ENCODE measurements at regions not wholly inside any gene's neighbourhood (a gene's known extent, or its start where the extent isn't known, plus 50 kb on each side); places are given as distances from the start of the nearest gene placed in this dataset.

GRCh38 chr11:110989428-110990133 lies 255.9 kb upstream of the POU2AF2 start:
- no peak for DNase-seq (ENCODE audit: low read depth in 1 of 2, low spot score in 2 of 2)

GRCh38 chr11:110988671-110989070 lies 256.9 kb upstream of the POU2AF2 start:
- Histone ChIP-seq H3K27me3 (replicated peaks) (no peaks in the 10 kb centered on the region), H3K9me3 (replicated peaks) (no peaks in the 10 kb centered on the region), H3K36me3 (no peaks in the 10 kb centered on the region), H3K4me3 (no peak overlapping the region), H3K4me1 (replicated peaks) (peaks cover 12% of the 10 kb centered on the region), H3K27ac (no peak overlapping the region)
- DNase-seq (ENCODE audit: low read depth in 1 of 2, low spot score in 2 of 2): no peak

More at GRCh38 chr11:110989428-110990133, 255.9 kb upstream of the POU2AF2 start:
- no peak overlapping the region for H3K4me3 ChIP-seq
- H3K27ac ChIP-seq: no peak overlapping the region
- no peaks in the 10 kb centered on the region for H3K27me3 ChIP-seq (replicated peaks)
- peaks cover 3% of the 10 kb centered on the region for H3K4me1 ChIP-seq (replicated peaks)
- no peaks in the 10 kb centered on the region for H3K9me3 ChIP-seq (replicated peaks)
- no peaks in the 10 kb centered on the region for H3K36me3 ChIP-seq

DNA sequence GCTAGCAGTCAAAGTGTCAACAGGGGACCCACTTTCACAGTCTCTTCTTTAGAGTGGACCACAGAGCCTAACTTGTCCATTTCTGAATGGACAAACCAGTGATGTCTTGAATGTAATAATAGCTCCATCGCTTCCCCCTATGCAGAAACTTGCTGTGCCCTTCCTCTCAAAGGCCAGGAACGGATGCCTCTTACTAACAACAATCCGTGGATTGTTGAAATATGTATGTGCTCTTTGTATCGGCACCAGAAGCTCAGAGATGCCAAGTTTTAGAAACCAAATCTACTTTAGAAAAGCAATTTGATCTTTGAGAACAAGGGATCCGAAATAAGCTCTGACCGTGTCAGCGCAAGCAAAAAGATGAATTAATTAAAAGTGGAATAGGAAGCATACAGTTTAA lies 259.5 kb upstream of the POU2AF2 start:
- Histone ChIP-seq H3K36me3 (no peaks in the 10 kb centered on the region), H3K27me3 (replicated peaks) (no peaks in the 10 kb centered on the region), H3K4me3 (no peak overlapping the region), H3K9me3 (replicated peaks) (no peaks in the 10 kb centered on the region), H3K4me1 (replicated peaks) (peaks cover 12% of the 10 kb centered on the region), H3K27ac (no peak overlapping the region)
- no peak for DNase-seq (ENCODE audit: low read depth in 1 of 2, low spot score in 2 of 2)

DNA sequence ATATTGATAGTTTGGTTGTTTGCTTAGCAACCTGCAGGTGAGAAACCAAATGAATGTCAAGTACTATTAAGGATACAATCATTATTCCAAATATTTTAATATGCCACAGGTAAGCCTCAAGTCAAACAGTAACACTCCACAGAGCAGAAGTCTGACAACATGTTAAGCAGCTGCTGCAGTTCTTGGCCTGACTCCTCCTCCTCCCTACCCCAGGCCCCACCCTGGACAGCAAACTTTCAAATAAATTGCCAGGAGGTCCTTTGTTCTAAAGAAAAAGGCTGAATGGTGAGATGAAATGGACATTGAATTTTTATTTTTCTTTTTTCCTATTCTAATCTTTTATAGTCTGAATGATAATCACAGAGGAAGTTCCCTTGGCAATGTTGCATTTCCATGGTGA lies 260.0 kb upstream of the POU2AF2 start:
- peaks cover 12% of the 10 kb centered on the region for H3K4me1 ChIP-seq (replicated peaks)
- no peak overlapping the region for H3K27ac ChIP-seq
- no peaks in the 10 kb centered on the region for H3K9me3 ChIP-seq (replicated peaks)
- no peak for DNase-seq (ENCODE audit: low read depth in 1 of 2, low spot score in 2 of 2)
- no peak overlapping the region for H3K4me3 ChIP-seq
- no peaks in the 10 kb centered on the region for H3K36me3 ChIP-seq
- no peaks in the 10 kb centered on the region for H3K27me3 ChIP-seq (replicated peaks)

- H3K4me3 ChIP-seq: no peak overlapping the region
- no peak for DNase-seq (ENCODE audit: low read depth in 1 of 2, low spot score in 2 of 2)
- no peaks in the 10 kb centered on the region for H3K27me3 ChIP-seq (replicated peaks)
- H3K27ac ChIP-seq: no peak overlapping the region; the same call in 1 of the 2 replicates
- no peaks in the 10 kb centered on the region for H3K36me3 ChIP-seq
- no peaks in the 10 kb centered on the region for H3K9me3 ChIP-seq (replicated peaks)
- peaks cover 12% of the 10 kb centered on the region for H3K4me1 ChIP-seq (replicated peaks)
Observed at GRCh38 chr11:110984693-110985092, 260.8 kb upstream of the POU2AF2 start.

DNA sequence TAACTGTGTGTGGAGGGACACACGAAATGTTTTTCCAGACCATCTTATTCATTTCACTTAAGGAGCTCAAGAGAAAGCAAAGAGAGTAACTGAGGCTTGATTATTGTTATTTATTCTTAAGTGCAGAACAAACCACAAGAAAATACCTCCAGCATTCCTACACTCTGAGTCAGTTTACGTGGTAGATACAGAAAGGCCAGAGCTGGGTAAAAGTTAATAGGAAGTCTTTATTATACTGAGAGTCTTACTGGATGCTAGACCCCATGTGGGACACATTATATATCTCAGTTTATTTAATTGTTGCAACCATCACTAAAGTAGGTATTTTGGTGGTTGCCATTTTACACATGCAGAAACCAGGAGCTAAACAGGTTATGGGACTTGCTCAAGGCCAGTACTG lies 261.4 kb upstream of the POU2AF2 start:
- H3K9me3 ChIP-seq (replicated peaks): no peaks in the 10 kb centered on the region
- H3K4me3 ChIP-seq: no peak overlapping the region
- no peaks in the 10 kb centered on the region for H3K27me3 ChIP-seq (replicated peaks)
- H3K27ac ChIP-seq: no peak overlapping the region; the same call in 1 of the 2 replicates
- H3K36me3 ChIP-seq: no peaks in the 10 kb centered on the region
- peaks cover 12% of the 10 kb centered on the region for H3K4me1 ChIP-seq (replicated peaks)
- peak in 1 of 2 experiments; percentile 72 for DNase-seq (ENCODE audit: low read depth in 1 of 2, low spot score in 2 of 2)

- Histone ChIP-seq H3K4me1 (replicated peaks) (peaks cover 12% of the 10 kb centered on the region), H3K27ac (no peak overlapping the region), H3K4me3 (no peak overlapping the region), H3K36me3 (no peaks in the 10 kb centered on the region), H3K9me3 (replicated peaks) (no peaks in the 10 kb centered on the region), H3K27me3 (replicated peaks) (no peaks in the 10 kb centered on the region)
- DNase-seq (ENCODE audit: low read depth in 1 of 2, low spot score in 2 of 2): no peak
Observed at GRCh38 chr11:110982214-110982613, 263.3 kb upstream of the POU2AF2 start.

DNA sequence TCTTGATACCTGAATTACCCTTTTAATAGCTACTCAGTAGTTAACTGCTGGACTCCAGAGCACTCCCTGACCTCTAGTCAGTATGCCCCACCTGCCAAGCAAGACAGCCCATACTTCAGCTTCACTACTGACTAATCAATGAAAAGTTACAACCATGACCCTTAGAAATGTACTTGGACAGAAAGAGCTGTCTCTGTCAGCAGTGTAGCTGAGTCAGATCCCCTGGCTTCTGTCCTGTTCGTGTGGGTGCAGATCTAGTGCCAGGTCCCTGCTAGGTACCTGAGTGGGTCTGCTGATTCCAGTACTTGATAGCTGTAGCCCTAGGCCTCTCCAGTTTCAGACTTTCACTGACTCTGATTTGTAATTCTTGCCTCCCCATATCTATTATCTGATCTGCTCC lies 265.8 kb upstream of the POU2AF2 start:
- no peaks in the 10 kb centered on the region for H3K9me3 ChIP-seq (replicated peaks)
- H3K4me1 ChIP-seq (replicated peaks): peaks cover 10% of the 10 kb centered on the region
- DNase-seq (ENCODE audit: low read depth in 1 of 2, low spot score in 2 of 2): no peak
- no peaks in the 10 kb centered on the region for H3K27me3 ChIP-seq (replicated peaks)
- no peaks in the 10 kb centered on the region for H3K36me3 ChIP-seq
- no peak overlapping the region for H3K27ac ChIP-seq
- no peak overlapping the region for H3K4me3 ChIP-seq

GRCh38 chr11:110977661-110978060 lies 265.4 kb upstream of the ARHGAP20 start:
- no peak overlapping the region for H3K27ac ChIP-seq
- no peaks in the 10 kb centered on the region for H3K27me3 ChIP-seq (replicated peaks)
- no peak for DNase-seq (ENCODE audit: low read depth in 1 of 2, low spot score in 2 of 2)
- H3K36me3 ChIP-seq: no peaks in the 10 kb centered on the region
- no peaks in the 10 kb centered on the region for H3K9me3 ChIP-seq (replicated peaks)
- H3K4me3 ChIP-seq: no peak overlapping the region
- no peaks in the 10 kb centered on the region for H3K4me1 ChIP-seq (replicated peaks)

- Histone ChIP-seq H3K27ac (no peak overlapping the region), H3K36me3 (no peaks in the 10 kb centered on the region), H3K4me3 (no peak overlapping the region), H3K27me3 (replicated peaks) (no peaks in the 10 kb centered on the region), H3K4me1 (replicated peaks) (no peaks in the 10 kb centered on the region), H3K9me3 (replicated peaks) (no peaks in the 10 kb centered on the region)
- DNase-seq (ENCODE audit: low read depth in 1 of 2, low spot score in 2 of 2): no peak
Observed at GRCh38 chr11:110974731-110975130, 262.5 kb upstream of the ARHGAP20 start.

DNA sequence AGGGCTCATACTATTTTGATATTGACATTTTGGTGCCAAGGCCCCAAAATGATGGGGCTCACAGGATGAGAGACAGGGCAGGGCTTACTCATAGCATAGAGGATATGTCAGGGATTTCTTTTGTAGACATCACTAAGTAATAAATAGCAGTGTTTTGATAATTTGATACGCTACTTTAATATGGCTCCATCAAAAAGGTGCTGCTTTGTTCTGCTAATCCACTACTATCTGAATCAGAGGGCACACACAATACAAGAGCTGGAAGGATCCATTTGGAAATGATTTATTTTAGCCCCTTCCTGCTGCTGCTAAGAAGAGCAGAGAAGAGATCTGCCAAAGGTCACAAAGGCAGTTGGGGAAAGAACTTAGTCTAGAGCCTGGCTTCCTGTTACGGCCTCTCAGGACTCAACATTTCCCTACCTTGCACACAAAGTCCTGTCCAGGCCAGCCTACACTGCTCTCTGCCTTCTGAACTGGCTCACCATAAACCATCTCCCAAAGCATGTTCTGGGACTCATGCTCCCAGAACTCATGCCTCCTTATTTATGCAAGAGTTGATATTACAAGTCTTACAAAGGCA lies 261.3 kb upstream of the ARHGAP20 start:
- Histone ChIP-seq H3K4me1 (replicated peaks) (no peaks in the 10 kb centered on the region), H3K36me3 (no peaks in the 10 kb centered on the region), H3K27me3 (replicated peaks) (no peaks in the 10 kb centered on the region), H3K4me3 (no peak overlapping the region), H3K9me3 (replicated peaks) (no peaks in the 10 kb centered on the region), H3K27ac (no peak overlapping the region)
- DNase-seq (ENCODE audit: low read depth in 1 of 2, low spot score in 2 of 2): no peak

GRCh38 chr11:110972640-110973039 lies 260.4 kb upstream of the ARHGAP20 start:
- Histone ChIP-seq H3K4me1 (replicated peaks) (no peaks in the 10 kb centered on the region), H3K9me3 (replicated peaks) (no peaks in the 10 kb centered on the region), H3K27me3 (replicated peaks) (no peaks in the 10 kb centered on the region), H3K36me3 (no peaks in the 10 kb centered on the region), H3K27ac (no peak overlapping the region), H3K4me3 (no peak overlapping the region)
- no peak for DNase-seq (ENCODE audit: low read depth in 1 of 2, low spot score in 2 of 2)

GRCh38 chr11:110972106-110972505 lies 259.9 kb upstream of the ARHGAP20 start:
- no peak for DNase-seq (ENCODE audit: low read depth in 1 of 2, low spot score in 2 of 2)
- no peak overlapping the region for H3K27ac ChIP-seq

GRCh38 chr11:110971140-110971539 lies 258.9 kb upstream of the ARHGAP20 start:
- Histone ChIP-seq H3K4me3 (no peak overlapping the region), H3K9me3 (replicated peaks) (no peaks in the 10 kb centered on the region), H3K36me3 (no peaks in the 10 kb centered on the region), H3K27ac (no peak overlapping the region), H3K4me1 (replicated peaks) (no peaks in the 10 kb centered on the region), H3K27me3 (replicated peaks) (no peaks in the 10 kb centered on the region)
- no peak for DNase-seq (ENCODE audit: low read depth in 1 of 2, low spot score in 2 of 2)

More at GRCh38 chr11:110972106-110972505, 259.9 kb upstream of the ARHGAP20 start:
- Histone ChIP-seq H3K4me3 (no peak overlapping the region), H3K4me1 (replicated peaks) (no peaks in the 10 kb centered on the region), H3K9me3 (replicated peaks) (no peaks in the 10 kb centered on the region), H3K36me3 (no peaks in the 10 kb centered on the region), H3K27me3 (replicated peaks) (no peaks in the 10 kb centered on the region)

Measured in SJSA1 (cell line).